GM18505 (cell line): ENCODE measurements at regions not wholly inside any gene's neighbourhood (a gene's known extent, or its start where the extent isn't known, plus 50 kb on each side); places are given as distances from the start of the nearest gene placed in this dataset.
A peak's percentile ranks its signal among the peaks of the same experiment; 100 is the strongest.

Experiments
- ATAC-seq: cut with Tn5 transposase; IDR thresholded peaks from one replicate; pipeline ENCODE4 v1.9.1; 2021; ENCODE audit not compliant: unreplicated experiment
- POLR2A ChIP-seq: IDR thresholded peaks from 4 replicates; pipeline ENCODE4 v1.6.1; 2011; ENCODE audit warnings: borderline replicate concordance; ENCODE audit not compliant: insufficient read depth, insufficient read length; ENCODE audit errors: extremely low read depth

- no peak for TF ChIP-seq POLR2A
- no peak for ATAC-seq
Measured at GRCh38 chr1:72586023-72586685, 303.8 kb upstream of the NEGR1 start.

- ATAC-seq = no peak
Measured at GRCh38 chr1:72579629-72580028, 297.3 kb upstream of the NEGR1 start.

GRCh38 chr1:72570815-72571214 lies 288.5 kb upstream of the NEGR1 start:
- ATAC-seq = no peak
- TF ChIP-seq POLR2A = no peak

More at GRCh38 chr1:72579629-72580028, 297.3 kb upstream of the NEGR1 start:
- no peak for TF ChIP-seq POLR2A

- peak; percentile 81 for ATAC-seq
- no peak for TF ChIP-seq POLR2A
Measured at GRCh38 chr1:72568113-72568512, 285.8 kb upstream of the NEGR1 start.

GRCh38 chr1:72567521-72567920 lies 285.2 kb upstream of the NEGR1 start:
- TF ChIP-seq POLR2A = no peak
- ATAC-seq = no peak

- ATAC-seq = no peak
- TF ChIP-seq POLR2A = no peak
Measured at GRCh38 chr1:72564749-72565148, 282.4 kb upstream of the NEGR1 start.

- ATAC-seq = no peak
- no peak for TF ChIP-seq POLR2A
Measured at GRCh38 chr1:72557446-72558049, 275.2 kb upstream of the NEGR1 start.

GRCh38 chr1:72547412-72547811 lies 265.1 kb upstream of the NEGR1 start:
- ATAC-seq = no peak

GRCh38 chr1:72540674-72541073 lies 258.3 kb upstream of the NEGR1 start:
- ATAC-seq = no peak
- TF ChIP-seq POLR2A = no peak

More at GRCh38 chr1:72547412-72547811, 265.1 kb upstream of the NEGR1 start:
- TF ChIP-seq POLR2A = no peak

GRCh38 chr1:72535470-72535869 lies 253.1 kb upstream of the NEGR1 start:
- no peak for ATAC-seq
- TF ChIP-seq POLR2A = no peak

GRCh38 chr1:72530646-72531045 lies 248.3 kb upstream of the NEGR1 start:
- no peak for TF ChIP-seq POLR2A
- no peak for ATAC-seq

GRCh38 chr1:72526926-72527325 lies 244.6 kb upstream of the NEGR1 start:
- TF ChIP-seq POLR2A = no peak
- ATAC-seq = no peak

GRCh38 chr1:72524021-72524420 lies 241.7 kb upstream of the NEGR1 start:
- ATAC-seq = no peak
- TF ChIP-seq POLR2A = no peak

- TF ChIP-seq POLR2A = no peak
- no peak for ATAC-seq
Measured at GRCh38 chr1:72521659-72522058, 239.3 kb upstream of the NEGR1 start.
